ENCODE measurements at regions not wholly inside any gene's neighbourhood (a gene's known extent, or its start where the extent isn't known, plus 50 kb on each side); places are given as distances from the start of the nearest gene placed in this dataset.
A peak's percentile ranks its signal among the peaks of the same experiment; 100 is the strongest.
"Not testable (repeated sequence)": the region's sequence is repeated elsewhere in the genome, so short reads cannot be mapped to it uniquely, and the experiment has no call there.

GRCh38 chr2:182550234-182550633 lies 123.4 kb upstream of the PDE1A start:
- no peak for DNase-seq (ENCODE audit: low spot score)

GRCh38 chr2:182552232-182552631 lies 125.4 kb upstream of the PDE1A start:
- peak; percentile 96 for DNase-seq (ENCODE audit: low spot score)

GRCh38 chr2:182552785-182553184 lies 125.9 kb upstream of the PDE1A start:
- DNase-seq (ENCODE audit: low spot score) = not testable (repeated sequence)

- DNase-seq (ENCODE audit: low spot score) = no peak
These were observed 126.6 kb upstream of the PDE1A start for GRCh38 chr2:182553483-182553882.

GRCh38 chr2:182554950-182555349 lies 128.1 kb upstream of the PDE1A start:
- no peak for DNase-seq (ENCODE audit: low spot score)

GRCh38 chr2:182558564-182558963 lies 131.7 kb upstream of the PDE1A start:
- no peak for DNase-seq (ENCODE audit: low spot score)

- DNase-seq (ENCODE audit: low spot score) = no peak
These were observed 132.8 kb upstream of the PDE1A start for GRCh38 chr2:182559623-182560022.

- DNase-seq (ENCODE audit: low spot score) = no peak
These were observed 139.2 kb upstream of the PDE1A start for GRCh38 chr2:182565911-182566567.

- DNase-seq (ENCODE audit: low spot score) = no peak
These were observed 142.5 kb upstream of the DNAJC10 start for GRCh38 chr2:182573553-182573952.

- no peak for DNase-seq (ENCODE audit: low spot score)
These were observed 138.2 kb upstream of the DNAJC10 start for GRCh38 chr2:182577816-182578215.

GRCh38 chr2:182581196-182581935 lies 134.7 kb upstream of the DNAJC10 start:
- no peak for DNase-seq (ENCODE audit: low spot score)

- DNase-seq (ENCODE audit: low spot score) = no peak
These were observed 131.6 kb upstream of the DNAJC10 start for GRCh38 chr2:182584462-182584861.

- no peak for DNase-seq (ENCODE audit: low spot score)
These were observed 131.1 kb upstream of the DNAJC10 start for GRCh38 chr2:182585001-182585400.

- no peak for DNase-seq (ENCODE audit: low spot score)
These were observed 130.6 kb upstream of the DNAJC10 start for GRCh38 chr2:182585430-182585829.

GRCh38 chr2:182586426-182586825 lies 129.6 kb upstream of the DNAJC10 start:
- peak; percentile 63 for DNase-seq (ENCODE audit: low spot score)

- no peak for DNase-seq (ENCODE audit: low spot score)
These were observed 128.2 kb upstream of the DNAJC10 start for GRCh38 chr2:182587831-182588230.

GRCh38 chr2:182589121-182589520 lies 126.9 kb upstream of the DNAJC10 start:
- DNase-seq (ENCODE audit: low spot score) = no peak

GRCh38 chr2:182591774-182592173 lies 124.3 kb upstream of the DNAJC10 start:
- no peak for DNase-seq (ENCODE audit: low spot score)

- DNase-seq (ENCODE audit: low spot score) = no peak
These were observed 123.2 kb upstream of the DNAJC10 start for GRCh38 chr2:182592691-182593393.

GRCh38 chr2:182593394-182593975 lies 122.6 kb upstream of the DNAJC10 start:
- no peak for DNase-seq (ENCODE audit: low spot score)

GRCh38 chr2:182594286-182594685 lies 121.8 kb upstream of the DNAJC10 start:
- DNase-seq (ENCODE audit: low spot score) = no peak

GRCh38 chr2:182595650-182596049 lies 120.4 kb upstream of the DNAJC10 start:
- DNase-seq (ENCODE audit: low spot score) = no peak
